ENCODE measurements at regions not wholly inside any gene's neighbourhood (a gene's known extent, or its start where the extent isn't known, plus 50 kb on each side); places are given as distances from the start of the nearest gene placed in this dataset.

DNA sequence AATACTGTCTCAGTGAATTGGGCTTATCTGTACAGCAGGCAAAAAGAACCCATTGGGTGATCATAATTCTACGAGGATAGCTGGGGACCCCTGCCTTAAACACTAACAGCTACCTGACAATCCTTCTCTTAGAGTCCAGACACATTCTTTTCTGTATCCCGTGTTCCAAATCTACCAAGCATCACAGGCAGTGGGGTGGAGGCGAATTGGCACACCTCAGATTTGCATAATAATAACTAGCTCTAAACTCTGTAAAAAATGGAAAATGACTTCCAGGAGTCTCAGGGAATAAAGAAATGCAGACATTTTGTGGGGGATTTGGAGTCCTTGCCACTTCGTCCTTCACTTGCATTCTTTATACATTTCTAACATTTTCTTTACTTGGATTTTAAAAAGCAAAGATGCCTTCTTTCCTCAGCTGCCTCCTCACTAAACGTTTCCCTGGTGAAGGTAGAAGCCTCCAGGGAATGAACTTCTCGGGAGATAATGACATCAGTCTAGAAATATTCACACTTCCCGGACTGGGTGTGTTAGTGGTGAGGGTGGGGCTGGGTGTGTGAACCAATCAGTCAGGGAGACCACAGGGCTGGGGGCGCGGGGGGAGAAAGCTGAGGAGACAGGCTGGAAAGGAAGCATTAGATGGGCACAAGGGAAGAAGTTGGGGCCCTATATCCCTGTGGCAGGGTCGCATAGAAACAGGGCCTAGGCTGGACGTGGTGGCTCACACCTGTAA, 59.1 kb upstream of the BOD1L2 start:
- DNase-seq (ENCODE audit: low read depth), result peak; percentile 59

- no peak for DNase-seq (ENCODE audit: low read depth)
Observed at GRCh38 chr18:57088883-57089282, 58.0 kb upstream of the BOD1L2 start.

DNA sequence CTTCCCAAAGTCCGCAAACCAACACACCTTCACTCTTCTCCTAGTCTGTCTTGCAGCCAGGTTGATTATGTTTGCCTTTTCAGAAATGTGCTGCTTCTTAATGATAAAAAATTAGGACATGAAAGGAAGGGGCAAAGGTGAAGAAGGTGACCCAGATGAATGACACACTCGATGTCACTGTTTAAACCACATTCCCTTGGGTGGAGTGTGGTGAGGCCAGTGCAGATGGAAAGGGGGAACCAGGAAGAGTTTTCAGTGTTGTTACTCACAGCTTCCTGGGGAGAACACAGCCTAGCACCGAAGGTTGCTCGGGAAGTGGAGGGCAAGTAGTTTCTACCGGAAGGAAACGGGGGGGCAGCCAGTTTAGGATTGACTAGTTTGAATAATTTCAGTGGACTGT, 57.2 kb upstream of the BOD1L2 start:
- no peak for DNase-seq (ENCODE audit: low read depth)

- no peak for DNase-seq (ENCODE audit: low read depth)
Observed at GRCh38 chr18:57091231-57091630, 55.7 kb upstream of the BOD1L2 start.

DNA sequence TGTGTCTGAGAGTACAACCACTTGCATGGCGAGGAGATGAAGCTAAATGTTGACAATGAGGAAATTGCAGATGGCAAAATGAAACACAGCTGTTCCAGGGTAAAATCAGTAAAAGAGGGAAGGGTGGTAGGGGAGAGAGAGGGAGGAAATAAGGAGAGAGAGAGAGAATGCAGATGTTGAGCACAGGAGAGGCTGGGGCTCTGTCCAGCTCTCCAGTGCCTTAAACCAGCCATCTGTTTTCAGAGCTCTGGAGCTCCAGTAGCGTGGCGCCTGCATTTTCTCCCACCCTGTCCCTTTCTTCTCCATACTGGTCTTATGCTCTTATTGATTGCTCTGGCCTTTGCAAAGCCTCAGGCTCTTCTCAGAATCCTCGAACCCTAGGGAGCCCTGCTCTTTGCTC, 52.7 kb upstream of the BOD1L2 start:
- no peak for DNase-seq (ENCODE audit: low read depth)

- DNase-seq (ENCODE audit: low read depth), result peak; percentile 20
Observed at GRCh38 chr18:57095884-57096283, 51.0 kb upstream of the BOD1L2 start.

All from RPMI7951 (cell line).